ENCODE measurements at regions not wholly inside any gene's neighbourhood (a gene's known extent, or its start where the extent isn't known, plus 50 kb on each side); places are given as distances from the start of the nearest gene placed in this dataset.
A peak's percentile ranks its signal among the peaks of the same experiment; 100 is the strongest.

DNA sequence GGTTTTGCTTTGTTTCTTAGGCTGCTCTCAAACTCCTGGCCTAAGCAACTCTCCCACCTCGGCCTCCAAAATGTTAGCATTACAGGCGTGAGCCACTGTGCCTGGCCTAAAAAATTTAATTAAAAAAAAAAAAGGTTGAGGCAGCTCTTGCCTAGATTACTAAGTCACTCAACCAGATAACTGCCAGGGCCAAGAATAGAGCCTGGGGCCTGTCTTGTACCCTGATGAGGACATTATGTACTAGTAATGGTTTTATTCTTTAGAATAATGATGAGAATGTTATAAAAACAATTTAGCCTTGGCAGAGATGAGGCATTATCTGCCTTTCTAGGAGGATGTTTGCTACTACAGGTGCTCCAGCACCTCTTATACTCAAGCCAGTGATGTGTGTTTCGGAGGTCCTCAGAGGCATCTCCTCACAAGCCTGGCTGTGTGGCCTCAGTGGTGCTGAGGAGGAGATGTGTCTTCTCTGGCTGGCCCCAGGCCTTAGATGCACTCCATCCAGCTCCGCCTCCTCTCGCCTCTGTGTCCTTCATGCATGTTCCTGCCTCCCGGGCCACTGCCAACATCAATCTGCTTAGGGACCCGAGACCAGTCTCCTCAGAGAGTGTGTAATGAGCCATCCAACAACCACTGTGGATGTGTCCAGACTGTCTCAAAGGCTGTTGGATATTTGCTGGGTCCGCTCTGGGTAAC lies 337.7 kb upstream of the GATB start:
- TF ChIP-seq, protein P1, sequence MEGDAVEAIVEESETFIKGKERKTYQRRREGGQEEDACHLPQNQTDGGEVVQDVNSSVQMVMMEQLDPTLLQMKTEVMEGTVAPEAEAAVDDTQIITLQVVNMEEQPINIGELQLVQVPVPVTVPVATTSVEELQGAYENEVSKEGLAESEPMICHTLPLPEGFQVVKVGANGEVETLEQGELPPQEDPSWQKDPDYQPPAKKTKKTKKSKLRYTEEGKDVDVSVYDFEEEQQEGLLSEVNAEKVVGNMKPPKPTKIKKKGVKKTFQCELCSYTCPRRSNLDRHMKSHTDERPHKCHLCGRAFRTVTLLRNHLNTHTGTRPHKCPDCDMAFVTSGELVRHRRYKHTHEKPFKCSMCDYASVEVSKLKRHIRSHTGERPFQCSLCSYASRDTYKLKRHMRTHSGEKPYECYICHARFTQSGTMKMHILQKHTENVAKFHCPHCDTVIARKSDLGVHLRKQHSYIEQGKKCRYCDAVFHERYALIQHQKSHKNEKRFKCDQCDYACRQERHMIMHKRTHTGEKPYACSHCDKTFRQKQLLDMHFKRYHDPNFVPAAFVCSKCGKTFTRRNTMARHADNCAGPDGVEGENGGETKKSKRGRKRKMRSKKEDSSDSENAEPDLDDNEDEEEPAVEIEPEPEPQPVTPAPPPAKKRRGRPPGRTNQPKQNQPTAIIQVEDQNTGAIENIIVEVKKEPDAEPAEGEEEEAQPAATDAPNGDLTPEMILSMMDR (IDR thresholded peaks at IDR 0.05): no peak

DNA sequence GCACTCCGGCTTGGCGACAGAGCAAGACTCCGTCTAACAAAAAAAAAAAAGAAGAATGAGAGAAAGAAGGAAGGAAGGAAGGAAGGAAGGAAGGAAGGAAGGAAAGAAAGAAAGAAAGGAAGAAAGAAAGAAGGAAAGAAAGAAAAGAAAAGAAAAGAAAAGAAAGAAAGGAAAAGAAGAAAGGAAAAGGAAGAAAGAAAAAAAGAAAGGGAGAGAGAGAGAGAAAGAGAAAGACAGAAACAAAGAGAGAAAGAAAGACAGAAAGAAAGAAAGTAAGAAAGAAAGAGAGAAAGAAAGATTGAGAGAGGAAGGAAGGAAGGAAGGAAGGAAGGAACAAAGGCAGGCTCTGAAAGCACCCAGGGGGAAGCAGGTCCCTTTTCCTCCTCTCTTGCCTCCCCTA lies 336.6 kb upstream of the GATB start:
- TF ChIP-seq, protein P1 (IDR thresholded peaks at IDR 0.05): no peak
- H3K9ac ChIP-seq (ENCODE audit: low read depth in 2 of 2, low read length in 2 of 2): no peak overlapping the region
- no peak overlapping the region for H3K27ac ChIP-seq
- DNase-seq: no peak
- no peaks in the 10 kb centered on the region for H3K27me3 ChIP-seq
- H3K36me3 ChIP-seq: no peaks in the 10 kb centered on the region
- H3K4me1 ChIP-seq: no peaks in the 10 kb centered on the region
- H3K4me3 ChIP-seq: no peak overlapping the region
- no peaks in the 10 kb centered on the region for H3K9me3 ChIP-seq
- intact Hi-C loops (cut with DNase I): no loop called here

More for the DNA sequence above, 337.7 kb upstream of the GATB start:
- no peaks in the 10 kb centered on the region for H3K36me3 ChIP-seq
- no peaks in the 10 kb centered on the region for H3K4me1 ChIP-seq
- no peak overlapping the region for H3K4me3 ChIP-seq
- H3K27ac ChIP-seq: no peak overlapping the region
- DNase-seq: no peak
- no peak overlapping the region for H3K9ac ChIP-seq (ENCODE audit: low read depth in 2 of 2, low read length in 2 of 2)
- H3K27me3 ChIP-seq: no peaks in the 10 kb centered on the region
- intact Hi-C loops (cut with DNase I): no loop called here
- H3K9me3 ChIP-seq: no peaks in the 10 kb centered on the region

- H3K4me1 ChIP-seq: no peaks in the 10 kb centered on the region
- no peaks in the 10 kb centered on the region for H3K9me3 ChIP-seq
- H3K9ac ChIP-seq (ENCODE audit: low read depth in 2 of 2, low read length in 2 of 2): no peak overlapping the region
- TF ChIP-seq, protein P1 (IDR thresholded peaks at IDR 0.05): no peak
- no peaks in the 10 kb centered on the region for H3K36me3 ChIP-seq
- no peak overlapping the region for H3K4me3 ChIP-seq
- H3K27me3 ChIP-seq: no peaks in the 10 kb centered on the region
- intact Hi-C loops (cut with DNase I): no loop called here
- no peak for DNase-seq
- H3K27ac ChIP-seq: no peak overlapping the region
Measured at GRCh38 chr4:152095701-152096070, 334.9 kb upstream of the GATB start.

GRCh38 chr4:152094970-152095700 lies 334.3 kb upstream of the GATB start:
- Histone ChIP-seq H3K36me3 (no peaks in the 10 kb centered on the region), H3K4me3 (no peak overlapping the region), H3K9ac (ENCODE audit: low read depth in 2 of 2, low read length in 2 of 2) (no peak overlapping the region), H3K27me3 (no peaks in the 10 kb centered on the region), H3K27ac (no peak overlapping the region), H3K9me3 (no peaks in the 10 kb centered on the region), H3K4me1 (no peaks in the 10 kb centered on the region)
- TF ChIP-seq, protein P1 (IDR thresholded peaks at IDR 0.05): no peak
- intact Hi-C loops (cut with DNase I): no loop called here
- DNase-seq: peak; percentile 33

DNA sequence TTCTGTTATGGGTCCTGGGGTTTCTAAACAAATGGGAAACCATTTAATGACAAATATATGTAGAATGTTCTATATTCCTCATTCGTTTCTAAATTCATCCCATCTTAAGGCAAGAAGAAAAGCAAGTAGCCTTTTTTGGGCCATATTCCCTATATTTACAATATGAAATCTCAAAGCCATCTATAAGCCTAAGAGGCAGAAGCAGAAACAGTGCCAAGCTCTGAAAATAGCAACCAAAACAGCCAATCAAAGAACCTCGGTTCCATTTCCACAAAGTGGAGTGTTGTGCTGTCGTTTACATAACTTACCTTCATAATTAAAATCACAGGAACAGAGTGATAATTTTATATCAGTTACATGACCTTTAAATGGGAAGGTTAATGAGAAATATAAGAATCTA lies 330.6 kb upstream of the GATB start:
- H3K4me1 ChIP-seq: no peaks in the 10 kb centered on the region
- H3K27me3 ChIP-seq: no peaks in the 10 kb centered on the region
- H3K27ac ChIP-seq: no peak overlapping the region
- no peak for DNase-seq
- H3K4me3 ChIP-seq: no peak overlapping the region
- no peaks in the 10 kb centered on the region for H3K9me3 ChIP-seq
- no peak overlapping the region for H3K9ac ChIP-seq (ENCODE audit: low read depth in 2 of 2, low read length in 2 of 2)
- TF ChIP-seq, protein P1 (IDR thresholded peaks at IDR 0.05): no peak
- intact Hi-C loops (cut with DNase I): no loop called here
- no peaks in the 10 kb centered on the region for H3K36me3 ChIP-seq
